ENCODE measurements at regions not wholly inside any gene's neighbourhood (a gene's known extent, or its start where the extent isn't known, plus 50 kb on each side); places are given as distances from the start of the nearest gene placed in this dataset.

DNA sequence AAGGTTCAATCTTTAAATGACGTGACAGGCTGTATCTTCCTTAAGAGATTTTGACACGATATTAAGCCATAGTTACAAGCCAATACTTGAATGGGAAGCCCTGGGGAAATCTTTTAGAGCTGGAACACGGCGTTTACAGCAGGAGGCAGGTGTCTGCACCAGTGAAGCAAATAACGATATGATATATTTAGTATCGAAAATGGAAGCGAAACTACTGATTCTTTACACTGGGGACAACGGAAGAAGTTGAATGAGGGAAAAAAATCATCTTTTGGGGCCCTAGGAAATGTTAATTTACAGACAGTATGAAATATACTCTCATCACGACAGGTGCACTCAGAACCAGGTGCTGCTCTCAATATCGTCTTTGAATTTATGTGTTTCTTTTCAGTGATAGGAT, 793.9 kb upstream of the PCDH20 start:
- Histone ChIP-seq H3K27ac (no peak overlapping the region), H3K4me1 (no peaks in the 10 kb centered on the region), H3K4me3 (no peak overlapping the region), H3K9me3 (no peaks in the 10 kb centered on the region), H3K27me3 (no peaks in the 10 kb centered on the region), H3K36me3 (no peaks in the 10 kb centered on the region)
- DNase-seq (no peak), FAIRE-seq (no peak), ATAC-seq (no peak)
- 60 to 71% methylated on average over 10 of the region's 10 CpGs for WGBS, 2 donors
- intact Hi-C loops (cut with DNase I): no loop called here
- TF ChIP-seq, protein P1, sequence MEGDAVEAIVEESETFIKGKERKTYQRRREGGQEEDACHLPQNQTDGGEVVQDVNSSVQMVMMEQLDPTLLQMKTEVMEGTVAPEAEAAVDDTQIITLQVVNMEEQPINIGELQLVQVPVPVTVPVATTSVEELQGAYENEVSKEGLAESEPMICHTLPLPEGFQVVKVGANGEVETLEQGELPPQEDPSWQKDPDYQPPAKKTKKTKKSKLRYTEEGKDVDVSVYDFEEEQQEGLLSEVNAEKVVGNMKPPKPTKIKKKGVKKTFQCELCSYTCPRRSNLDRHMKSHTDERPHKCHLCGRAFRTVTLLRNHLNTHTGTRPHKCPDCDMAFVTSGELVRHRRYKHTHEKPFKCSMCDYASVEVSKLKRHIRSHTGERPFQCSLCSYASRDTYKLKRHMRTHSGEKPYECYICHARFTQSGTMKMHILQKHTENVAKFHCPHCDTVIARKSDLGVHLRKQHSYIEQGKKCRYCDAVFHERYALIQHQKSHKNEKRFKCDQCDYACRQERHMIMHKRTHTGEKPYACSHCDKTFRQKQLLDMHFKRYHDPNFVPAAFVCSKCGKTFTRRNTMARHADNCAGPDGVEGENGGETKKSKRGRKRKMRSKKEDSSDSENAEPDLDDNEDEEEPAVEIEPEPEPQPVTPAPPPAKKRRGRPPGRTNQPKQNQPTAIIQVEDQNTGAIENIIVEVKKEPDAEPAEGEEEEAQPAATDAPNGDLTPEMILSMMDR (IDR thresholded peaks at IDR 0.05): no peak

DNA sequence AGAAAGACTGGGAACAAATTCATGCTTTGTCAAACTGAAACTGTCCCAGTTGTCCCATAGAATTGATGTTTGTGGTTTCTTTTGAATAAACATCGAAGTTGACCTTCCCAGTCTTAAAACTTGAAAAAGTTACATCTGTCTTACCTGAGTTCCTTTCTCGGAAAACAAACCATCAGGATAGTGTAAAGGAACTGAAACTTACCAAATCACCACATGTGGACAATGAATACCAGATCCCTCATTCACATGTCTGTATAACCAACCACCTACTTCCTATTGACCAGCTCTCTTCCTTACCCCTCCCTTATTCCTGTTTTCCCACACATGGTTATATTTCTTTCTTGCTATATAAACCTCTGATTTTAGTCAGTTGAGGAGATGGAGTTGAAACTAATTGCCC, 791.7 kb upstream of the PCDH20 start:
- intact Hi-C loops (cut with DNase I): no loop called here
- FAIRE-seq: no peak
- TF ChIP-seq, protein P1 (IDR thresholded peaks at IDR 0.05): no peak

DNA sequence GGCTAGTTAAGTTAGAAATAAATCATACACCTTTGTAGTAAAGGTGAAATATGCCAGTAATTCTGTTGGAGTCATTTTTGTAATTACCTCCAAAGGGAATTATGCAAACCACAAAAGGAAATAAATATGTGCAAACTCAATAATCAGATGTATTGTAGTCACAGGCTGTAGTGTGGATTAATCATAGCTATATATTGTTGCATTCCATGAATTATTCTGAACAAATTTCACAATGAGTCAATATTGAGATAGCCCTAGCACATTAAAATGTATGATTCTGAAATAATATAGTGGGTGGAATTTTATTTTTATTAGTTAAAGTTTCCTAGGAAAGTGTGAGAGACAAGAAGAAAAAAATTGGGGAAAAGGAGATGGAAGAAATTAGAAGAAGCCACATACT, 790.5 kb upstream of the PCDH20 start:
- Histone ChIP-seq H3K36me3 (no peaks in the 10 kb centered on the region), H3K27me3 (no peaks in the 10 kb centered on the region), H3K27ac (no peak overlapping the region), H3K9me3 (no peaks in the 10 kb centered on the region), H3K4me3 (no peak overlapping the region), H3K4me1 (no peaks in the 10 kb centered on the region)
- TF ChIP-seq, protein P1 (IDR thresholded peaks at IDR 0.05): no peak
- FAIRE-seq: no peak
- no peak for ATAC-seq
- intact Hi-C loops (cut with DNase I): no loop called here
- DNase-seq: no peak

More for the DNA sequence above, 791.7 kb upstream of the PCDH20 start:
- no peak overlapping the region for H3K4me3 ChIP-seq
- no peaks in the 10 kb centered on the region for H3K27me3 ChIP-seq
- ATAC-seq (no peak), DNase-seq (no peak)
- H3K36me3 ChIP-seq: no peaks in the 10 kb centered on the region
- H3K4me1 ChIP-seq: no peaks in the 10 kb centered on the region
- H3K27ac ChIP-seq: no peak overlapping the region
- no peaks in the 10 kb centered on the region for H3K9me3 ChIP-seq
- 54 to 63% methylated on average over 2 of the region's 2 CpGs for WGBS, 2 donors

DNA sequence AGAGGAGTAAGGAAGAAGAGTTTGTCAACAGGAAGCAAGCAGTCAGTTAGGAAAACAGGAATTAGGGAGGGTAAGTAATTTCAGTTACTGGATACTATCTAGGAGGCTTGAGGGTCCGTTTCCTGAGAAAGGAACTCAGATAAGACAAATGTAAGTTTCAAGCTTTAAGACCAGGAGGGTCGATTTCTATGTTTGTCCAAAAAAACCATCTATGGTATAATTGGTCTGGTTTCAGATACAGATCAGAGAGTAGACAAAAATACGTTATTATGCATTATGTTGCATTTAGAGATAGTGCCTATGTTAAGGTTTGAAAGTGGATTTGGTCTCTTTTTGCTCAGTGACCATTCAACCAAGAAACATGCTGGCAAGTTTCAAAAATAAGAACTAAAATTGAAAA, 789.6 kb upstream of the PCDH20 start:
- ATAC-seq: no peak
- no peaks in the 10 kb centered on the region for H3K9me3 ChIP-seq
- H3K4me3 ChIP-seq: no peak overlapping the region
- no peak overlapping the region for H3K27ac ChIP-seq
- no peaks in the 10 kb centered on the region for H3K4me1 ChIP-seq
- no peaks in the 10 kb centered on the region for H3K36me3 ChIP-seq
- H3K27me3 ChIP-seq: no peaks in the 10 kb centered on the region
- FAIRE-seq: no peak
- intact Hi-C loops (cut with DNase I): no loop called here
- 37 to 46% methylated on average over 3 of the region's 3 CpGs for WGBS, 2 donors
- DNase-seq: no peak
- TF ChIP-seq, protein P1 (IDR thresholded peaks at IDR 0.05): no peak

DNA sequence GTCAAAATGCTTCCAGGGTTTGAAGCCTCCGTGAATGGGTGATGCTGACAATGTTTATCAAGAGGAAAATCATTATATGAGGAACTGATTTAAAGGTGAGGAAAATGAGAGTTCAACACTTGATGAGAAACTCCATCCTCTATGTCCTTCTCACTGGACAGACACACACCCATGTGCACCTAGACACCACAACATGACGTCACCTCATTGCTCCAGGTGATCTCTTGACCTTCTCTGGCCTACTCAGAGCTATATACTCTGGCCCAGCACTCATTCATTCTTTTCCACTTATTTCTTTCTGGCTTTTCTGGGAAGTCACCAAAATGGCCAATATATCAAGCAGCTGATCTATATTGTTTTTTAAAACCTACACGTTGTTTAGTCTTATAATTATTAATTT, 778.7 kb upstream of the PCDH20 start:
- FAIRE-seq (no peak), DNase-seq (no peak), ATAC-seq (no peak)
- no peaks in the 10 kb centered on the region for H3K9me3 ChIP-seq
- H3K36me3 ChIP-seq: no peaks in the 10 kb centered on the region
- 54 to 70% methylated on average over 3 of the region's 3 CpGs for WGBS, 2 donors
- TF ChIP-seq, protein P1 (IDR thresholded peaks at IDR 0.05): no peak
- H3K27ac ChIP-seq: no peak overlapping the region
- no peak overlapping the region for H3K4me3 ChIP-seq
- intact Hi-C loops (cut with DNase I): no loop called here
- H3K4me1 ChIP-seq: no peaks in the 10 kb centered on the region
- H3K27me3 ChIP-seq: no peaks in the 10 kb centered on the region

Measured in pancreas (tissue), 10 donors.